ENCODE measurements at regions not wholly inside any gene's neighbourhood (a gene's known extent, or its start where the extent isn't known, plus 50 kb on each side); places are given as distances from the start of the nearest gene placed in this dataset.

GRCh38 chrX:99909946-99910345, 500.1 kb downstream of the PCDH19 start:
- Histone ChIP-seq H3K9ac (replicated peaks in 1 of 4; ENCODE audit: extremely low read depth in 1 of 4, low read depth in 3 of 4, low read length in 3 of 4) (no peak overlapping the region), H3K4me2 (ENCODE audit: insufficient read depth in 1 of 2, low read depth in 2 of 2, low read length in 2 of 2) (no peak overlapping the region), H3K56ac (replicated peaks; ENCODE audit: insufficient read length, low read depth, low read length) (no peak overlapping the region), H3K79me2 (ENCODE audit: control insufficient read depth in 1 of 2, insufficient read depth in 2 of 2, low read length in 2 of 2) (no peaks in the 10 kb centered on the region), H3K23me2 (ENCODE audit: low read depth, low read length) (no peaks in the 10 kb centered on the region), H3K79me1 (ENCODE audit: low read depth, low read length) (no peaks in the 10 kb centered on the region), H3K27me3 (replicated peaks in 1 of 4; ENCODE audit: control insufficient read depth in 3 of 4, extremely low read depth in 1 of 4, insufficient read depth in 3 of 4, low read length in 3 of 4) (no peaks in the 10 kb centered on the region), H3K9me3 (ENCODE audit: insufficient read depth in 2 of 2, low read depth in 1 of 2, low read length in 1 of 2) (no peaks in the 10 kb centered on the region), H2AK5ac (ENCODE audit: low read depth, low read length) (no peak overlapping the region), H4K5ac (ENCODE audit: insufficient read length, low read depth, low read length) (no peak overlapping the region), H2BK5ac (ENCODE audit: low read depth, low read length) (no peak overlapping the region), H2BK15ac (ENCODE audit: low read length) (no peak overlapping the region), H3K23ac (ENCODE audit: insufficient read length) (no peak overlapping the region), H2BK120ac (replicated peaks; ENCODE audit: low read depth, low read length) (no peak overlapping the region), H2AFZ (ENCODE audit: low read length) (no peak overlapping the region), H3K4ac (replicated peaks; ENCODE audit: insufficient read length, low read depth, low read length) (no peak overlapping the region), H3K4me3 (ENCODE audit: extremely low read depth in 1 of 4, insufficient read depth in 2 of 4, low read depth in 3 of 4, low read length in 4 of 4) (no peak overlapping the region), H2BK20ac (ENCODE audit: low read length) (no peak overlapping the region), H3K18ac (ENCODE audit: extremely low read depth, low read length) (no peak overlapping the region), H2BK12ac (ENCODE audit: low read depth, low read length) (no peak overlapping the region), H4K91ac (replicated peaks; ENCODE audit: insufficient read length, low read length) (no peak overlapping the region), H3K14ac (ENCODE audit: insufficient read length) (no peak overlapping the region), H4K20me1 (replicated peaks in 1 of 2; ENCODE audit: control insufficient read depth in 1 of 2, insufficient read depth in 2 of 2, low read length in 2 of 2) (no peaks in the 10 kb centered on the region), H3K36me3 (ENCODE audit: control insufficient read depth in 2 of 4, insufficient read depth in 4 of 4, low read length in 3 of 4) (no peaks in the 10 kb centered on the region), H4K8ac (ENCODE audit: extremely low read depth, insufficient read depth, low read length) (no peak overlapping the region), H3K4me1 (replicated peaks in 1 of 4; ENCODE audit: control insufficient read depth in 3 of 4, insufficient read depth in 4 of 4, low read length in 3 of 4) (no peaks in the 10 kb centered on the region), H3K27ac (ENCODE audit: low read depth, low read length) (no peak overlapping the region)
- FAIRE-seq (no peak), DNase-seq (ENCODE audit: low read depth in 1 of 2, low spot score in 2 of 2) (no peak)
- POLR2A ChIA-PET (ENCODE audit: partially characterized antibody): no interaction called here
- CTCF ChIA-PET (ENCODE audit: partially characterized antibody): no interaction called here
- 92% methylated on average over 1 of the region's 1 CpG; no CpG with 5 or more reads in 1 of the 2 experiments for whole genome bisulfite sequencing, 2 experiments (ENCODE audit: extremely low coverage in 1 of 2, insufficient coverage in 1 of 2, insufficient read length in 1 of 2, insufficient replicate concordance in 2 of 2, low coverage in 1 of 2, low lambda C conversion rate in 2 of 2, missing lambda C conversion rate in 1 of 2)
- TF ChIP-seq POU5F1 (IDR thresholded peaks at IDR 0.05; ENCODE audit: low read depth, low read length): no peak
- TF ChIP-seq KDM5A (IDR thresholded peaks at IDR 0.05; ENCODE audit: low read length): no peak
- TF ChIP-seq GABPA (IDR thresholded peaks at IDR 0.05; ENCODE audit: borderline replicate concordance, insufficient read depth, low read length): no peak
- TF ChIP-seq GTF2F1 (IDR thresholded peaks at IDR 0.05; ENCODE audit: borderline replicate concordance, low read depth, low read length): no peak
- no peak for TF ChIP-seq USF2 (IDR thresholded peaks at IDR 0.05; ENCODE audit: low read length)
- no peak for TF ChIP-seq CBX5 (IDR thresholded peaks at IDR 0.05; ENCODE audit: low read depth, low read length)
- no peak for TF ChIP-seq JUN (IDR thresholded peaks at IDR 0.05; ENCODE audit: low read depth, low read length)
- TF ChIP-seq SAP30 (IDR thresholded peaks at IDR 0.05; ENCODE audit: insufficient read depth, insufficient replicate concordance, low read length): no peak
- TF ChIP-seq FOSL1 (IDR thresholded peaks at IDR 0.05; ENCODE audit: insufficient read depth, low read depth, low read length): no peak
- TF ChIP-seq RBBP5 (IDR thresholded peaks at IDR 0.05; ENCODE audit: borderline replicate concordance, low read depth, low read length): no peak
- TF ChIP-seq CTCF (IDR thresholded peaks at IDR 0.05; ENCODE audit: control extremely low read depth in 1 of 3, insufficient read depth in 1 of 3, low read depth in 1 of 3, low read length in 3 of 3): no peak

Measured in H1 (cell line).